Adrenal gland (tissue), 5 donors: ENCODE measurements at regions not wholly inside any gene's neighbourhood (a gene's known extent, or its start where the extent isn't known, plus 50 kb on each side); places are given as distances from the start of the nearest gene placed in this dataset.

Experiments used
- CTCF ChIP-seq, 6 experiments: fragments of 450-650 bp in 4 of 6; fragments of 200-600 bp in 2 of 6; sonication (generic) in 1 of 6; IDR thresholded peaks; 1 replicate in 5 of 6; 2 replicates in 1 of 6; pipeline versions ENCODE4 v1.5.1 to v1.8.0; 2016 to 2021; ENCODE audit warnings: antibody characterized with exemption in 6 of 6, mild to moderate bottlenecking in 2 of 6, moderate library complexity in 1 of 6
- POLR2A ChIP-seq, 2 donors: fragments of 450-650 bp; IDR thresholded peaks; one replicate each; pipeline ENCODE4 v1.6.1; 2017; ENCODE audit warnings: antibody characterized with exemption in 2 of 2, mild to moderate bottlenecking in 2 of 2, moderate library complexity in 1 of 2
- donor health status: DM: no; HTN: no; CAD: no.

DNA sequence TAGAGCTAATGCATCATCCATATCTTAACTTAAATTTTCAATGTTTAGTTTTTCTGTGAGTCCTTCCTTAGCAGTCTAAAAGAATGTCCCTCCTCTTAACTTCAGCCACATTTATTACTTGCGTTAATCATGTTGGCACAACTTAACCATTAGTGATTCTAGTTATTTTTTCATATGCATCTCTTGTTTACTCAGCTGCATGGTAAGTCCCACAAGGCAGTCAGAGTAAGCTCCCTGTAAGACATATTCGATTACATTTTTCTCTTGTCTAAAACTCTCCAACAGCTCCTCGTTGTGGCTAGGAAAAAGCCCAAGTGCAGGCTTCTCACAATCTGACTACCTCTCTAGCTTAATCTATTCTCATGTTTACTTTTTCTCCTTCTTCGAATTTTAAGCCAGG, 2045.3 kb upstream of the PIK3C3 start:
- no peak for TF ChIP-seq CTCF (IDR thresholded peaks at IDR 0.05)
- TF ChIP-seq POLR2A (IDR thresholded peaks at IDR 0.05): no peak
